ENCODE measurements at regions not wholly inside any gene's neighbourhood (a gene's known extent, or its start where the extent isn't known, plus 50 kb on each side); places are given as distances from the start of the nearest gene placed in this dataset.

GRCh38 chr9:23934291-23934906, 108.4 kb upstream of the ELAVL2 start:
- TF ChIP-seq, protein P1, sequence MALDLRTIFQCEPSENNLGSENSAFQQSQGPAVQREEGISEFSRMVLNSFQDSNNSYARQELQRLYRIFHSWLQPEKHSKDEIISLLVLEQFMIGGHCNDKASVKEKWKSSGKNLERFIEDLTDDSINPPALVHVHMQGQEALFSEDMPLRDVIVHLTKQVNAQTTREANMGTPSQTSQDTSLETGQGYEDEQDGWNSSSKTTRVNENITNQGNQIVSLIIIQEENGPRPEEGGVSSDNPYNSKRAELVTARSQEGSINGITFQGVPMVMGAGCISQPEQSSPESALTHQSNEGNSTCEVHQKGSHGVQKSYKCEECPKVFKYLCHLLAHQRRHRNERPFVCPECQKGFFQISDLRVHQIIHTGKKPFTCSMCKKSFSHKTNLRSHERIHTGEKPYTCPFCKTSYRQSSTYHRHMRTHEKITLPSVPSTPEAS (tag by site-specific recombination; IDR thresholded peaks at IDR 0.05): no peak
- TF ChIP-seq ZNF558 (tag by site-specific recombination; IDR thresholded peaks at IDR 0.05): no peak
- TF ChIP-seq, protein P2, sequence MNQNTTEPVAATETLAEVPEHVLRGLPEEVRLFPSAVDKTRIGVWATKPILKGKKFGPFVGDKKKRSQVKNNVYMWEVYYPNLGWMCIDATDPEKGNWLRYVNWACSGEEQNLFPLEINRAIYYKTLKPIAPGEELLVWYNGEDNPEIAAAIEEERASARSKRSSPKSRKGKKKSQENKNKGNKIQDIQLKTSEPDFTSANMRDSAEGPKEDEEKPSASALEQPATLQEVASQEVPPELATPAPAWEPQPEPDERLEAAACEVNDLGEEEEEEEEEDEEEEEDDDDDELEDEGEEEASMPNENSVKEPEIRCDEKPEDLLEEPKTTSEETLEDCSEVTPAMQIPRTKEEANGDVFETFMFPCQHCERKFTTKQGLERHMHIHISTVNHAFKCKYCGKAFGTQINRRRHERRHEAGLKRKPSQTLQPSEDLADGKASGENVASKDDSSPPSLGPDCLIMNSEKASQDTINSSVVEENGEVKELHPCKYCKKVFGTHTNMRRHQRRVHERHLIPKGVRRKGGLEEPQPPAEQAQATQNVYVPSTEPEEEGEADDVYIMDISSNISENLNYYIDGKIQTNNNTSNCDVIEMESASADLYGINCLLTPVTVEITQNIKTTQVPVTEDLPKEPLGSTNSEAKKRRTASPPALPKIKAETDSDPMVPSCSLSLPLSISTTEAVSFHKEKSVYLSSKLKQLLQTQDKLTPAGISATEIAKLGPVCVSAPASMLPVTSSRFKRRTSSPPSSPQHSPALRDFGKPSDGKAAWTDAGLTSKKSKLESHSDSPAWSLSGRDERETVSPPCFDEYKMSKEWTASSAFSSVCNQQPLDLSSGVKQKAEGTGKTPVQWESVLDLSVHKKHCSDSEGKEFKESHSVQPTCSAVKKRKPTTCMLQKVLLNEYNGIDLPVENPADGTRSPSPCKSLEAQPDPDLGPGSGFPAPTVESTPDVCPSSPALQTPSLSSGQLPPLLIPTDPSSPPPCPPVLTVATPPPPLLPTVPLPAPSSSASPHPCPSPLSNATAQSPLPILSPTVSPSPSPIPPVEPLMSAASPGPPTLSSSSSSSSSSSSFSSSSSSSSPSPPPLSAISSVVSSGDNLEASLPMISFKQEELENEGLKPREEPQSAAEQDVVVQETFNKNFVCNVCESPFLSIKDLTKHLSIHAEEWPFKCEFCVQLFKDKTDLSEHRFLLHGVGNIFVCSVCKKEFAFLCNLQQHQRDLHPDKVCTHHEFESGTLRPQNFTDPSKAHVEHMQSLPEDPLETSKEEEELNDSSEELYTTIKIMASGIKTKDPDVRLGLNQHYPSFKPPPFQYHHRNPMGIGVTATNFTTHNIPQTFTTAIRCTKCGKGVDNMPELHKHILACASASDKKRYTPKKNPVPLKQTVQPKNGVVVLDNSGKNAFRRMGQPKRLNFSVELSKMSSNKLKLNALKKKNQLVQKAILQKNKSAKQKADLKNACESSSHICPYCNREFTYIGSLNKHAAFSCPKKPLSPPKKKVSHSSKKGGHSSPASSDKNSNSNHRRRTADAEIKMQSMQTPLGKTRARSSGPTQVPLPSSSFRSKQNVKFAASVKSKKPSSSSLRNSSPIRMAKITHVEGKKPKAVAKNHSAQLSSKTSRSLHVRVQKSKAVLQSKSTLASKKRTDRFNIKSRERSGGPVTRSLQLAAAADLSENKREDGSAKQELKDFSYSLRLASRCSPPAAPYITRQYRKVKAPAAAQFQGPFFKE (tag by site-specific recombination; IDR thresholded peaks at IDR 0.05; ENCODE audit: borderline replicate concordance): no peak
- TF ChIP-seq ZNF571 (tag by site-specific recombination; IDR thresholded peaks at IDR 0.05): no peak
- no peaks in the 10 kb centered on the region for H3K36me3 ChIP-seq (ENCODE audit: control insufficient read depth in 2 of 2, insufficient read depth in 1 of 2, low read length in 2 of 2)
- CTCF ChIA-PET: no interaction called here
- no peak overlapping the region for H3K27ac ChIP-seq (ENCODE audit: extremely low read depth, low read depth, low read length)
- H3K4me3 ChIP-seq (ENCODE audit: low read depth, low read length): no peak overlapping the region
- no peaks in the 10 kb centered on the region for H3K9me3 ChIP-seq (ENCODE audit: control insufficient read depth, insufficient read depth, low read depth, low read length)
- no peaks in the 10 kb centered on the region for H3K4me1 ChIP-seq (ENCODE audit: control insufficient read depth, insufficient read depth, low read length)
- POLR2A ChIA-PET: no interaction called here

- Histone ChIP-seq H3K9me3 (ENCODE audit: control insufficient read depth, insufficient read depth, low read depth, low read length) (no peaks in the 10 kb centered on the region), H3K4me3 (ENCODE audit: low read depth, low read length) (no peak overlapping the region), H3K36me3 (ENCODE audit: control insufficient read depth in 2 of 2, insufficient read depth in 1 of 2, low read length in 2 of 2) (no peaks in the 10 kb centered on the region), H3K4me1 (ENCODE audit: control insufficient read depth, insufficient read depth, low read length) (no peaks in the 10 kb centered on the region), H3K27ac (ENCODE audit: extremely low read depth, low read depth, low read length) (no peak overlapping the region)
- ChIA-PET CTCF (interaction anchor here (0.7 kb wide), 1 partner anchor 29 kb away, joined by 3 read pairs; no protein-coding TSS in a partner anchor), POLR2A (no interaction called here)
- TF ChIP-seq ZNF202 (tag by site-specific recombination; IDR thresholded peaks at IDR 0.05; ENCODE audit: borderline replicate concordance) (no peak), ZNF658 (tag by site-specific recombination; IDR thresholded peaks at IDR 0.05) (no peak), KLF16 (tag by site-specific recombination; IDR thresholded peaks at IDR 0.05) (no peak), ZNF169 (tag by site-specific recombination; IDR thresholded peaks at IDR 0.05) (no peak), ZBTB48 (tag by site-specific recombination; IDR thresholded peaks at IDR 0.05) (no peak)
- TF ChIP-seq, protein P3, sequence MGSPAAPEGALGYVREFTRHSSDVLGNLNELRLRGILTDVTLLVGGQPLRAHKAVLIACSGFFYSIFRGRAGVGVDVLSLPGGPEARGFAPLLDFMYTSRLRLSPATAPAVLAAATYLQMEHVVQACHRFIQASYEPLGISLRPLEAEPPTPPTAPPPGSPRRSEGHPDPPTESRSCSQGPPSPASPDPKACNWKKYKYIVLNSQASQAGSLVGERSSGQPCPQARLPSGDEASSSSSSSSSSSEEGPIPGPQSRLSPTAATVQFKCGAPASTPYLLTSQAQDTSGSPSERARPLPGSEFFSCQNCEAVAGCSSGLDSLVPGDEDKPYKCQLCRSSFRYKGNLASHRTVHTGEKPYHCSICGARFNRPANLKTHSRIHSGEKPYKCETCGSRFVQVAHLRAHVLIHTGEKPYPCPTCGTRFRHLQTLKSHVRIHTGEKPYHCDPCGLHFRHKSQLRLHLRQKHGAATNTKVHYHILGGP (tag by site-specific recombination; IDR thresholded peaks at IDR 0.05): no peak
Measured at GRCh38 chr9:23933348-23933747, 107.3 kb upstream of the ELAVL2 start.

- H3K27ac ChIP-seq (ENCODE audit: extremely low read depth, low read depth, low read length): no peak overlapping the region
- no peaks in the 10 kb centered on the region for H3K9me3 ChIP-seq (ENCODE audit: control insufficient read depth, insufficient read depth, low read depth, low read length)
- H3K36me3 ChIP-seq (ENCODE audit: control insufficient read depth in 2 of 2, insufficient read depth in 1 of 2, low read length in 2 of 2): no peaks in the 10 kb centered on the region
- no peak for TF ChIP-seq ZNF645 (tag by site-specific recombination; IDR thresholded peaks at IDR 0.05)
- no peak for TF ChIP-seq SETDB1 (IDR thresholded peaks at IDR 0.05; ENCODE audit: insufficient read length, low read length)
- TF ChIP-seq ZBTB20 (tag by site-specific recombination; IDR thresholded peaks at IDR 0.05): no peak
- TF ChIP-seq ZNF548 (tag by site-specific recombination; IDR thresholded peaks at IDR 0.05): no peak
- TF ChIP-seq ZNF596 (tag by site-specific recombination; IDR thresholded peaks at IDR 0.05): no peak
- no peak for TF ChIP-seq ZNF221 (tag by site-specific recombination; IDR thresholded peaks at IDR 0.05; ENCODE audit: borderline replicate concordance)
- no peak for TF ChIP-seq ZNF76 (tag by site-specific recombination; IDR thresholded peaks at IDR 0.05; ENCODE audit: borderline replicate concordance, low read depth)
- no peak for TF ChIP-seq ZXDB (tag by site-specific recombination; IDR thresholded peaks at IDR 0.05)
- TF ChIP-seq ZFP37 (tag by site-specific recombination; IDR thresholded peaks at IDR 0.05): no peak
- TF ChIP-seq BCL11B (tag by site-specific recombination; IDR thresholded peaks at IDR 0.05; ENCODE audit: low read depth): no peak
- CTCF ChIA-PET: interaction anchor here (0.7 to 0.8 kb wide), 2 partner anchors 26 to 85 kb away, joined by 3 to 4 read pairs; no protein-coding TSS in a partner anchor
- H3K4me3 ChIP-seq (ENCODE audit: low read depth, low read length): no peak overlapping the region
- no peaks in the 10 kb centered on the region for H3K4me1 ChIP-seq (ENCODE audit: control insufficient read depth, insufficient read depth, low read length)
- POLR2A ChIA-PET: no interaction called here
Measured at GRCh38 chr9:23926368-23926767, 100.3 kb upstream of the ELAVL2 start.
